HL-60 (cell line): ENCODE measurements at regions not wholly inside any gene's neighbourhood (a gene's known extent, or its start where the extent isn't known, plus 50 kb on each side); places are given as distances from the start of the nearest gene placed in this dataset.

Experiments
- DNase-seq, 2 experiments: peaks; one replicate each; pipeline ENCODE4 v3.0.0-alpha.2; 2010 to 2020; ENCODE audit warnings: low read depth in 1 of 2, low spot score in 1 of 2
- H3K27ac ChIP-seq: fragments of 250-450 bp; sonication (Bioruptor Pico); replicated peaks from 2 replicates; pipeline ENCODE4 v1.5.1; 2020; ENCODE audit warnings: mild to moderate bottlenecking, moderate library complexity
- H3K27me3 ChIP-seq: fragments of 250-450 bp; sonication (Bioruptor Pico); 2 replicates; pipeline ENCODE4 v1.5.1; 2021; ENCODE audit warnings: mild to moderate bottlenecking, moderate library complexity; ENCODE audit not compliant: insufficient read depth, poor library complexity, severe bottlenecking
- H3K4me3 ChIP-seq: replicated peaks from 2 replicates; pipeline ENCODE4 v1.5.1; 2011; ENCODE audit warnings: mild to moderate bottlenecking, control low read depth, low read length; ENCODE audit not compliant: insufficient read depth
- CTCF ChIP-seq: IDR thresholded peaks from one replicate; pipeline ENCODE4 v1.5.1; 2011; ENCODE audit warnings: low read length, control low read depth, inconsistent platforms; ENCODE audit not compliant: insufficient read depth
- GABPA ChIP-seq: IDR thresholded peaks from 2 replicates; pipeline ENCODE4 v1.6.1; 2012; ENCODE audit warnings: low read depth
- POLR2AphosphoS5 ChIP-seq: IDR thresholded peaks from 2 replicates; pipeline ENCODE4 v1.6.1; 2012; ENCODE audit warnings: low read depth
- REST ChIP-seq: IDR thresholded peaks from 2 replicates; pipeline ENCODE4 v1.6.1; 2012; ENCODE audit warnings: low read depth; ENCODE audit not compliant: insufficient replicate concordance
- SPI1 ChIP-seq: IDR thresholded peaks from 2 replicates; pipeline ENCODE4 v1.6.1; 2012; ENCODE audit warnings: low read depth, mild to moderate bottlenecking, borderline replicate concordance

- Histone ChIP-seq H3K27ac (no peak overlapping the region), H3K27me3 (no peaks in the 10 kb centered on the region), H3K4me3 (no peak overlapping the region)
- no peak for DNase-seq
- TF ChIP-seq CTCF: no peak
- no peak for TF ChIP-seq POLR2AphosphoS5
- no peak for TF ChIP-seq REST
- no peak for TF ChIP-seq GABPA
- no peak for TF ChIP-seq SPI1
These were observed 148.0 kb downstream of the FOXL1 start for GRCh38 chr16:86726340-86726739.

GRCh38 chr16:86727131-86727530 lies 148.8 kb downstream of the FOXL1 start:
- TF ChIP-seq REST (no peak), POLR2AphosphoS5 (no peak)
- Histone ChIP-seq H3K27me3 (no peaks in the 10 kb centered on the region), H3K27ac (no peak overlapping the region), H3K4me3 (no peak overlapping the region)
- DNase-seq: no peak

- TF ChIP-seq GABPA (no peak), POLR2AphosphoS5 (no peak), CTCF (no peak), REST (no peak), SPI1 (no peak)
- Histone ChIP-seq H3K27me3 (no peaks in the 10 kb centered on the region), H3K4me3 (no peak overlapping the region), H3K27ac (no peak overlapping the region)
- no peak for DNase-seq
These were observed 149.3 kb downstream of the FOXL1 start for GRCh38 chr16:86727632-86728031.

GRCh38 chr16:86729686-86730085 lies 151.3 kb downstream of the FOXL1 start:
- Histone ChIP-seq H3K27ac (no peak overlapping the region), H3K27me3 (no peaks in the 10 kb centered on the region), H3K4me3 (no peak overlapping the region)
- no peak for DNase-seq
- TF ChIP-seq POLR2AphosphoS5: no peak
- TF ChIP-seq GABPA: no peak
